Hippocampal formation (tissue), 2 donors: ENCODE measurements at regions not wholly inside any gene's neighbourhood (a gene's known extent, or its start where the extent isn't known, plus 50 kb on each side); places are given as distances from the start of the nearest gene placed in this dataset.
"Not testable (repeated sequence)": the region's sequence is repeated elsewhere in the genome, so short reads cannot be mapped to it uniquely, and the experiment has no call there.

Experiments
- DNase-seq, 2 donors: peaks; one replicate each; lab custom pipeline; 2025; lab: John Stamatoyannopoulos, UW

DNA sequence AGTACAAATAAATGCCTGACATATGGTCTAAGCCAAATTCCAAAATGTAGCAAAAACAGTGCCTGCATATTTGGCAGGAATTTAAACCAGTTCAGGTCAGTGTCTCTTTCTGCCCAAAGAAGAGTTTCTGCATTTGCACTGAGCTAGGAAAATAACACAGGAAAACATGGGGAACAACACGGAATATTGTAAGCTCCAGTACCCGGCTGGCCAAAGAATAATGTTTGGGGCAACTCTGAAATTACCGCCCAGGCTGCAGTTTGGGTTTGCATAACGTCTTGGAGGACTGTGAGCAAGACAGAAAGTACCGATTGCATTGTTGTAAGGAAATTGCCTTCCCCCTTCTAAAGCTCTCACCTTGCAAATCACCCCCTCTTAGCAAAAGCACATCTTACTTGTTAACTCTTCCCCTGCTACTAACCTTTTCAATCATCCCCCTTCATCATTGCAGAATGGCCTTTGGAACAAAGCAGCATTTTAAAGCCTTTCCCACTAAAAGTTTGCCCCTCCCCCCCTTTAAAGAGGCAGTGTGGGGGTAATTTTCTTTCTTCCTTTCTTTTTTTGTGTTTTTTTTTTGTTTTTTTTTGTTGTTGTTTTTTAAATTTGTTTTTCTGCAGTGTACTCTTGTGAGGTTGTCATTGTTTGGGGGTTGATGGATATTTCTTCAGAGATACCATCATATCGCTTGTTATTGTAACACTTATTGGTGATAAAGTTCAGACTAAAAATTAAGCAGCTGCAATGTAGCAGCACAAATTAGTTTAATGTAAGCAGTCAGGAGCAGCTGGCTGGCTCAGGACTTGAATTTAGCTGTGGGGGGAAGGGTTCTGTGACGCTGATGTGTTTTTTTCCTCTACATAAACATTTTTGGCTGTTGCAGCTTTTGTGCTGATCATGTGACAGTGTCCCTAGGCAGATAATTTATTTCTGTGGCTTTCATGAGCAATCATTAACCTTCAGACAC lies 100.0 kb upstream of the CITED2 start:
- DNase-seq, result peak in 1 of 2 donors; percentile 32

DNA sequence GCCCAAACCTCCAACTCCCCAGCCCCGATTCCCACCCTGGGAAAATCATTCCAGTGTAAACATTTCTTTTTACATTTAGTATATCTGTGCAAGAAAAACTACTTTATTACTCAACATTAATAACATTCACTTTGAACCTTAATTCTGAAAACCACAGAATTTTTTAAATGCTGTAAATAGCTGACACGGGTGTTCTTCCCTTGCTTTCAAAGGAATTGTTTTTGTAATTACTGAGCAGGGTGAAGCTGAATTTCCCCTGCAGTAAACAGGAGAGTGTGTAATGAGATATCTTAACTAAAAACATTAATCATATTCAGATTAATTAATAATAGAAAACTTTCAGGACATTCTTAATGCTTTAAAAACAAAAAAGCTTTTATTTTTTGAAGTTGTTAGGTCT lies 99.3 kb upstream of the CITED2 start:
- no peak for DNase-seq

- no peak for DNase-seq
Measured at GRCh38 chr6:139473231-139473701, 98.8 kb upstream of the CITED2 start.

GRCh38 chr6:139472351-139473015 lies 98.0 kb upstream of the CITED2 start:
- no peak for DNase-seq

DNA sequence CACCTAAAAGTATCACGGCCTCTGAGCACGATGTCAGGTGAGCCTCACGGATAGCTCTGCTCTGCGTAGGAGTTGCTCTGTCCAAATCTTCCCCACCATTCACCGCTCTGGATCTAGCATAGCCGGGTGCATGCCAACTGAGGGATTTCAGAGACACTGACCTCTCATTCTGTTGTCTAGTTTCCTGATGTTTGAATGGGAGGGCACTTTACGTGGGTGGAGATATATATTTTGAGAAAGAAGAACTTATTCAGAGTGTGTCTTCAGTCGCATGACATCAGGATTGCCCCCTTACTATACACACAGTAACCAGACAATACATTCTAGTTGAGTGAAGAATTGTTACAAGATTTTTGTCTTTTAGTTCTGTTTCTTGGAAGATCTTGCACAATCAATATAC lies 96.5 kb upstream of the CITED2 start:
- DNase-seq, result no peak

- DNase-seq, result no peak
Measured at GRCh38 chr6:139468178-139468819, 93.9 kb upstream of the CITED2 start.

DNA sequence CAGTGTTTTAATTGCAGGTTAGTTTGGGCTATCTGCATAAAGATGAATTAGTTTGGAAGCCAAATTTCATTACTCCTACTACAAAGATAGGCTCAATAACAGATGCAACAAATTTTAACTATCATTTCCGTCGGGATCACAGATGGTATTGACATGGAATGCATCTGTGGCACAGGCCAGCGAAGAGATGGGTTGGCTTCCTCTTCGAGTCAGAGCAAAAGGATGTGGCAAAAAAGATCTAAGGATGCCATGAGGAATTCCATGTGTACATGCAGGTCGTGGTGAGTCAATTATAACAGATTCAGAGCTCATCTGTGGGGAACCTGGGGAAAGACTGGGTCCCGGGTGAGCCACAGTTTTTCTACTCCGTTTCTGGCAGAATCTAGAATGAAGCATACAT lies 83.0 kb upstream of the CITED2 start:
- no peak for DNase-seq

GRCh38 chr6:139452148-139452876 lies 77.9 kb upstream of the CITED2 start:
- no peak for DNase-seq

GRCh38 chr6:139449611-139450000 lies 75.2 kb upstream of the CITED2 start:
- DNase-seq, result no peak

GRCh38 chr6:139448998-139449610 lies 74.7 kb upstream of the CITED2 start:
- no peak for DNase-seq

DNA sequence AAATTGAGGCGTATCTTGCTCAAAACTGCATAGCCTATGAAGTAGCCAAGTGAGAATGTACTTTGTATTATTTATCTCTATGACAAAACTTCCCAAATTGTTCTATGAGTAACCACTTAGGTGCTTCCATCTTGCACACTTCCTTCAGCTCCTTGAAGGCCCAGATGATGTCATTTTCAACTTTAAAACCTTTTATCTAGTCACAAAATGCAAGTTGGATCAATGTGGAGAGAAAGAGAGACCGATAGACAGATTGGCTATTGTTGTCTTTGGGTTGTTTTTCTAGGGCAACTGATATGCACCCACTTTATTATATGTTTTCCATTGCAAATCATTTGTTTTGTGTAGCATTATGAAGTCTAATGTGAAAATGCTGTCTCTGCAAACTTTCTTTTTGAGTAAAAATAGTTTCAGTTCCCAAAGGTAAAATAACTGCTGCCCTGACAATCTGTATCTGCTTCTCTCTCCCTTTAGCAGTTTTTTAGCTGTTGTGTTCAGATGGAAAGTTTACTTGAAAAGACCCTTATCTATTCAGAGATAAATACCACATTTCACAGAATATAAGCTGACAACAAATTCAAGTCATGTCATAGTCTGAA lies 73.7 kb upstream of the CITED2 start:
- DNase-seq, result no peak

- DNase-seq, result no peak
Measured at GRCh38 chr6:139447656-139447975, 73.2 kb upstream of the CITED2 start.

DNA sequence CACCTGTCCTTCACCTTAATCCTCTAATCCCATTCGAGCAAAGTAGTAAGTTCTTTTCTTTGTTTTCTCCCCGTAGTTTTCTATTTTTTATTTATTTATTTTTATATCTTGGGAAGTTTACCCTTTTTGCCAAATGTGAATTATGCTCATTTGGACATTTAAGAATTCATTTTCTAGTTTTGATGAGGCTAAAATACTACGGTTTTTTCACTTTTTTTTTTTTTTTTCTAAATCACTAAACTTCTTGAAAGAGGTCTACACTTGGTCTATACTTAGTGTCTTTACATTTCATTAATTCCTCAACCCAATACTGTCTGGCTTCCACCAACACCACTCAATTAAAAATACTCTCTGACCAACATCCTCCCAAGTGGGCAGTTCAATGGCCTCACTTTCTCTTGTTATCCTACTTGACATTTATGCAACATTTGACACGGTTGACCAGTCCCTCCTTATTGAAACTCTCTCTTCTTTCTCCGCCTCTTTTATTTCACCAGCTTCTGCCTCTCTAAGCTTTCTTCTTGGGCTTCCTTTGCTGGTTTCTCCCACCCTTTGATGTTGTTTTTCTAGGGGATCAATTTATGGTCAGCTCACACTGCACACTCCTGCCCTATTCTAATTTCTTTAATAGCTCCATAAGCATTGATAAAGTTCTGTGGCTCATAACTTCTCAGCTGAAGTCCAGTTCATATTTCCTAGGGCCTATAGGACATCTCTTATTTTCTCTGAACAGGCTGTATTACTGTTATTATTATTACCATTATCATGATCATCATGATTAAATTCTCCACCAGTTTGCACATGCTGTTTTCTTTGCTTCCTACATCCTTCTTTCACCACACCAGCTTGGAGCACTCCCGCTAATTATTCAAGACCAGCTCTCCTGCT lies 72.6 kb upstream of the CITED2 start:
- no peak for DNase-seq

DNA sequence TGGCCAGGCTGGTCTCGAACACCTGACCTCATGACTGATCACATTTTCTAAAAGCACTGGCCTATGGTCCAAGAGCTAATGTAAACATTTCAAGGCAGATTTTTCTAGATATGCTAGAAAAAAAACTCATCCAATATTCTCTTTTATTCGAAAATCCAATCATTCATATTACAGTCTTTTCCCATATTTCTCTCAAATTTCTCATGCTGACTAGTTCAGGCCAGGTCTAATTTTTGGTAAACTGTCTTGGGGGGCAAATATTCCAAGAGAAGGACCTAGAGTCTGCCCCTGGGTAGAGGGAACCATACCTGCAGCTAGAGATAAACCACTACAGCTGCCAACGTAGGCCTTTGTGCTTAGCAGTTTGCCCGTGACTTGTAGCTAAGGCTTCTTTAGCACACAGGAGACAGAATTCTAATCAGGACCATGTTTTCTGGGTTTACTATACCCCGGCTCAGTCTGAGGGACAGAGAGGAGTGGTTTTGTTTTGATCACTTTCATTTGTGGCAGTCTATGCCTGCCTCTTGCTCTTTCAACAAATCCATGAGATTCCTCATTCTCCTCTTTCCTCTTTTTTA lies 71.8 kb upstream of the CITED2 start:
- DNase-seq, result no peak

- not testable (repeated sequence) for DNase-seq
Measured at GRCh38 chr6:139444273-139444787, 69.9 kb upstream of the CITED2 start.

GRCh38 chr6:139443231-139444112 lies 69.0 kb upstream of the CITED2 start:
- no peak for DNase-seq

GRCh38 chr6:139442188-139442671 lies 67.8 kb upstream of the CITED2 start:
- DNase-seq, result no peak

- no peak for DNase-seq
Measured at GRCh38 chr6:139439349-139439748, 64.9 kb upstream of the CITED2 start.
